ENCODE measurements at regions not wholly inside any gene's neighbourhood (a gene's known extent, or its start where the extent isn't known, plus 50 kb on each side); places are given as distances from the start of the nearest gene placed in this dataset.

DNA sequence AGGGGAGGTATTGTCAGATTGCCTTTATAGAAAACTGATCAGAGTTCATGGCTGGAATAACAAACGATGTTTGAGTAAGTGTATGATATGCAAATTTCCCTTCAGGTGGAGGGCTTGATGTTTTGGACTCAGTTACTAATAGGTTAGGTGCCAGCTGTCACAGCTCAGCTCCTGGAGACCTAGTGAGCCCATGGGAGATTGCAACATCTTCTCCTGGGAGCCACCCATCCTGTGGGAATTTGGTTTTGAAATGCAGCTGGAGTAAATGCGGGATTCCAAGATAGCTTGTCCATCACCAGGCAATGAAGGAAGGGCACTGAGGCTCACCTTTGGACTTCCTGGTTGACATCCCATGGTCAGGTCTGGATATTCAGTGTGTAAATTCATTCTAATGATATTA is 211.4 kb upstream of the NRIP1 start:
- Histone ChIP-seq H3K4me2 (ENCODE audit: insufficient read depth, low read length) (no peak overlapping the region), H3K79me2 (ENCODE audit: control insufficient read depth, insufficient read depth, low read length) (no peaks in the 10 kb centered on the region), H3K27me3 (ENCODE audit: control insufficient read depth in 2 of 2, insufficient read depth in 2 of 2, low read length in 2 of 2) (no peaks in the 10 kb centered on the region), H2AFZ (ENCODE audit: low read depth, low read length) (no peak overlapping the region), H3K4me1 (replicated peaks in 1 of 2; ENCODE audit: control insufficient read depth in 2 of 2, insufficient read depth in 2 of 2, low read length in 2 of 2) (no peaks in the 10 kb centered on the region), H3K9me1 (ENCODE audit: control insufficient read depth, insufficient read depth, low read length) (no peaks in the 10 kb centered on the region), H4K20me1 (replicated peaks; ENCODE audit: control insufficient read depth, insufficient read depth, low read length) (no peaks in the 10 kb centered on the region), H3K4me3 (no peak overlapping the region), H3K9me3 (replicated peaks; ENCODE audit: control insufficient read depth, insufficient read depth, low read depth, low read length) (no peaks in the 10 kb centered on the region), H3K9ac (ENCODE audit: insufficient read depth in 1 of 2, low read depth in 2 of 2, low read length in 2 of 2) (no peak overlapping the region), H3K36me3 (ENCODE audit: control insufficient read depth, insufficient read depth, low read length) (no peaks in the 10 kb centered on the region), H3K27ac (ENCODE audit: extremely low read depth, low read depth, low read length) (no peak overlapping the region)
- BruUV-seq (replicated peaks): no TSS peak
- ChIA-PET POLR2A (interaction anchor here (0.7 kb wide), 1 partner anchor 11 kb away, joined by 3 read pairs; no protein-coding TSS in a partner anchor), CTCF (ENCODE audit: low intra/inter-chr PET ratio) (no interaction called here)
- 7% methylated on average over 2 of the region's 2 CpGs for WGBS (ENCODE audit: insufficient coverage, low coverage, missing lambda C conversion rate)
- DNase-seq (ENCODE audit: extremely low read depth in 1 of 4, low spot score in 3 of 4): no peak
- in situ Hi-C loops (cut with MboI): loop anchor here (25.0 kb wide), 1 partner anchor 864 kb away; no protein-coding TSS in a partner anchor
- FAIRE-seq: no peak
- ATAC-seq: no peak
- intact Hi-C loops (cut with micrococcal nuclease): no loop called here
- TF ChIP-seq, protein P1, sequence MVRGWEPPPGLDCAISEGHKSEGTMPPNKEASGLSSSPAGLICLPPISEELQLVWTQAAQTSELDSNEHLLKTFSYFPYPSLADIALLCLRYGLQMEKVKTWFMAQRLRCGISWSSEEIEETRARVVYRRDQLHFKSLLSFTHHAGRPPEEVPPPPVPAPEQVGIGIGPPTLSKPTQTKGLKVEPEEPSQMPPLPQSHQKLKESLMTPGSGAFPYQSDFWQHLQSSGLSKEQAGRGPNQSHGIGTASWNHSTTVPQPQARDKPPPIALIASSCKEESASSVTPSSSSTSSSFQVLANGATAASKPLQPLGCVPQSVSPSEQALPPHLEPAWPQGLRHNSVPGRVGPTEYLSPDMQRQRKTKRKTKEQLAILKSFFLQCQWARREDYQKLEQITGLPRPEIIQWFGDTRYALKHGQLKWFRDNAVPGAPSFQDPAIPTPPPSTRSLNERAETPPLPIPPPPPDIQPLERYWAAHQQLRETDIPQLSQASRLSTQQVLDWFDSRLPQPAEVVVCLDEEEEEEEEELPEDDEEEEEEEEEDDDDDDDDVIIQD (CRISPR knock-in tag; IDR thresholded peaks at IDR 0.05): no peak
- TF ChIP-seq MYBL2 (IDR thresholded peaks at IDR 0.05; ENCODE audit: low read depth): no peak
- no peak for TF ChIP-seq MYBL2 (CRISPR knock-in tag; IDR thresholded peaks at IDR 0.05; ENCODE audit: borderline replicate concordance)
- no peak for TF ChIP-seq ZFP1 (CRISPR knock-in tag; IDR thresholded peaks at IDR 0.05)
- no peak for TF ChIP-seq RBM14 (IDR thresholded peaks at IDR 0.05; ENCODE audit: borderline replicate concordance, insufficient read depth, low read depth, low read length)
- no peak for TF ChIP-seq SMAD3 (CRISPR knock-in tag; conservative IDR thresholded peaks at IDR 0.05)
- TF ChIP-seq SMAD1 (IDR thresholded peaks at IDR 0.05; ENCODE audit: low read depth, low read length, partially characterized antibody): no peak
- no peak for TF ChIP-seq CHD1 (IDR thresholded peaks at IDR 0.05; ENCODE audit: low read length)
- TF ChIP-seq ADNP (tag; IDR thresholded peaks at IDR 0.05): no peak
- TF ChIP-seq SRSF3 (IDR thresholded peaks at IDR 0.05; ENCODE audit: insufficient read depth, low read length): no peak
- TF ChIP-seq RBM39 (optimal IDR thresholded peaks at IDR 0.05; ENCODE audit: low read depth, low read length): no peak
- no peak for TF ChIP-seq FOSL1 (tag; conservative IDR thresholded peaks at IDR 0.05)
- no peak for TF ChIP-seq ZNF197 (CRISPR knock-in tag; IDR thresholded peaks at IDR 0.05; ENCODE audit: low read depth)
- TF ChIP-seq, protein P2, sequence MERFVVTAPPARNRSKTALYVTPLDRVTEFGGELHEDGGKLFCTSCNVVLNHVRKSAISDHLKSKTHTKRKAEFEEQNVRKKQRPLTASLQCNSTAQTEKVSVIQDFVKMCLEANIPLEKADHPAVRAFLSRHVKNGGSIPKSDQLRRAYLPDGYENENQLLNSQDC (CRISPR knock-in tag; IDR thresholded peaks at IDR 0.05): no peak
